Panc1 (cell line): ENCODE measurements at regions not wholly inside any gene's neighbourhood (a gene's known extent, or its start where the extent isn't known, plus 50 kb on each side); places are given as distances from the start of the nearest gene placed in this dataset.

Experiments
- ATAC-seq: fragments of 200-7000 bp; cut with Tn5 transposase; 2 replicates; pipeline ENCODE4 v1.9.1; 2020; ENCODE audit warnings: mild to moderate bottlenecking, moderate library complexity
- BruUV-seq: library from RNA; stranded (reverse); fragments of 400-500 nt; replicated peaks from 2 replicates; lab custom pipeline; 2021; lab: Mats Ljungman, UMichigan
- CTCF ChIA-PET: fragments of 300-600 bp; sonication (Branson Sonifier 250); formaldehyde crosslinking; loops from one replicate; lab custom pipeline; 2022; ENCODE audit warnings: antibody characterized with exemption; lab: Charles Lee
- POLR2A ChIA-PET: fragments of 300-600 bp; sonication (Branson Sonifier 250); formaldehyde crosslinking; loops from one replicate; lab custom pipeline; 2022; ENCODE audit warnings: antibody characterized with exemption; lab: Charles Lee
- DNase-seq: peaks from one replicate; pipeline ENCODE4 v3.0.0-alpha.2; 2010; ENCODE audit warnings: low read depth, low spot score
- H3K27ac ChIP-seq: 2 replicates; pipeline ENCODE4 v1.5.1; 2011; ENCODE audit warnings: mild to moderate bottlenecking, low read length, inconsistent platforms
- H3K27me3 ChIP-seq: fragments of 200-500 bp; sonication (Bioruptor generic); 2 replicates; pipeline ENCODE4 v1.6.0; 2014; ENCODE audit warnings: low read length, inconsistent platforms; ENCODE audit not compliant: control insufficient read depth, insufficient read depth
- H3K36me3 ChIP-seq: fragments of 200-500 bp; sonication (Bioruptor generic); 2 replicates; pipeline ENCODE4 v1.5.1; 2014; ENCODE audit warnings: inconsistent platforms, mild to moderate bottlenecking, low read length, moderate library complexity; ENCODE audit not compliant: control insufficient read depth, insufficient read depth
- H3K4me1 ChIP-seq: 2 replicates; pipeline ENCODE4 v1.5.1; 2011; ENCODE audit warnings: inconsistent platforms, mild to moderate bottlenecking, low read length, moderate library complexity; ENCODE audit not compliant: control insufficient read depth, insufficient read depth
- H3K4me3 ChIP-seq, 2 experiments: 2 replicates each; pipeline ENCODE4 v1.5.1; 2011 to 2012; ENCODE audit warnings: low read depth in 2 of 2, low read length in 2 of 2, mild to moderate bottlenecking in 2 of 2, inconsistent platforms in 1 of 2, moderate library complexity in 1 of 2
- H3K9me3 ChIP-seq: fragments of 200-500 bp; sonication (Bioruptor generic); 2 replicates; pipeline ENCODE4 v1.5.1; 2014; ENCODE audit warnings: low read depth, mild to moderate bottlenecking, inconsistent platforms, low read length, moderate library complexity; ENCODE audit not compliant: control insufficient read depth, insufficient read depth
- POLR2AphosphoS5 ChIP-seq: IDR thresholded peaks from 2 replicates; pipeline ENCODE4 v1.6.1; 2012; ENCODE audit warnings: mild to moderate bottlenecking, low read depth, low read length, moderate library complexity
- SIN3A ChIP-seq: IDR thresholded peaks from 2 replicates; pipeline ENCODE4 v1.6.1; 2012; ENCODE audit warnings: low read depth, mild to moderate bottlenecking, low read length, moderate library complexity, borderline replicate concordance; ENCODE audit not compliant: insufficient read depth
- TCF7L2 ChIP-seq: IDR thresholded peaks from 2 replicates; pipeline ENCODE4 v1.6.1; 2011; ENCODE audit warnings: mild to moderate bottlenecking, low read depth, low read length, inconsistent platforms
- in situ Hi-C: cut with HindIII; loops from 2 replicates; pipeline ENCODE4 v1.10.0; 2016; ENCODE audit warnings: low sequenced_read_pairs, low pct_unique_long_range_greater_than_20kb
- intact Hi-C: fragments of 100-400 bp; cut with micrococcal nuclease; formaldehyde crosslinking; loops from one replicate; pipeline ENCODE4 v1.10.0; 2022; ENCODE audit not compliant: unreplicated experiment
- TF ChIP-seq, protein P1 (sequence below), 2 experiments: IDR thresholded peaks; 2 replicates each; pipeline ENCODE4 v1.6.1; 2011 to 2012; ENCODE audit warnings: low read depth in 2 of 2, control low read depth in 1 of 2, low read length in 1 of 2, mild to moderate bottlenecking in 1 of 2, moderate library complexity in 1 of 2; ENCODE audit not compliant: insufficient read depth in 1 of 2
- TF ChIP-seq, protein P2 (sequence below): fragments of 450-650 bp; IDR thresholded peaks from 2 replicates; pipeline ENCODE4 v1.5.1; 2017; ENCODE audit warnings: mild to moderate bottlenecking

DNA sequence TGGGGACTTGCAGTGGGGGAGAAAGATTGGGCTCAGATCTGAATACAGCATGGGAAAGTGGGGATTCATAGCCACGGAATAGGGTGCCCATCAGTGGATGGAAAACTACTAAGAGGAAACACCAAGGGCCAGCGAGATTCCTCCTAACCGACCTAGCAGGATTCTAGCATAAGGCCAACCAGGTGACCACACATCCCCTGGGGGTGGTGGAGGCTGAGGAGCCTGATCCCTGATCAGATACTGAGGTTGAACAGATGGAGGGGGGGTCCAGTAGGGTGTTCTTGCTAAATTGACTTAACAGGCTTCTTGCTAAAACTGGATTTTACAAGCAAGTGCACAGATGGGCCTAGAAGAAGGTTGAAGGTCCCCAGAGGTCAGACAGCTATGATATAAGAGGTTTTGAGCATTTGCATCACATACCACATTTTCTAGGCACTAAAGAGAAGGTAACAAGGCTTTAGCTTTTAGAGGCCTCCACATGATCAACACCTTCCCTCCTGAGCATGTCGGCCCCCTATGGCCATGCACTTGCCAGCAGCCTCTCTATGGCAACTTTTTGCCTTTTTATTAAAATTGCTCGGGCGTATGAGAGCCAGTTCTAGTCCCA lies 69.1 kb upstream of the PUDP start:
- POLR2A ChIA-PET = no interaction called here
- ATAC-seq (no peak), DNase-seq (no peak)
- Histone ChIP-seq H3K27me3 (no peaks in the 10 kb centered on the region), H3K36me3 (no peaks in the 10 kb centered on the region), H3K27ac (no peak overlapping the region), H3K4me3 (no peak overlapping the region), H3K4me1 (no peaks in the 10 kb centered on the region), H3K9me3 (no peaks in the 10 kb centered on the region)
- no peak for TF ChIP-seq SIN3A
- TF ChIP-seq, protein P1, sequence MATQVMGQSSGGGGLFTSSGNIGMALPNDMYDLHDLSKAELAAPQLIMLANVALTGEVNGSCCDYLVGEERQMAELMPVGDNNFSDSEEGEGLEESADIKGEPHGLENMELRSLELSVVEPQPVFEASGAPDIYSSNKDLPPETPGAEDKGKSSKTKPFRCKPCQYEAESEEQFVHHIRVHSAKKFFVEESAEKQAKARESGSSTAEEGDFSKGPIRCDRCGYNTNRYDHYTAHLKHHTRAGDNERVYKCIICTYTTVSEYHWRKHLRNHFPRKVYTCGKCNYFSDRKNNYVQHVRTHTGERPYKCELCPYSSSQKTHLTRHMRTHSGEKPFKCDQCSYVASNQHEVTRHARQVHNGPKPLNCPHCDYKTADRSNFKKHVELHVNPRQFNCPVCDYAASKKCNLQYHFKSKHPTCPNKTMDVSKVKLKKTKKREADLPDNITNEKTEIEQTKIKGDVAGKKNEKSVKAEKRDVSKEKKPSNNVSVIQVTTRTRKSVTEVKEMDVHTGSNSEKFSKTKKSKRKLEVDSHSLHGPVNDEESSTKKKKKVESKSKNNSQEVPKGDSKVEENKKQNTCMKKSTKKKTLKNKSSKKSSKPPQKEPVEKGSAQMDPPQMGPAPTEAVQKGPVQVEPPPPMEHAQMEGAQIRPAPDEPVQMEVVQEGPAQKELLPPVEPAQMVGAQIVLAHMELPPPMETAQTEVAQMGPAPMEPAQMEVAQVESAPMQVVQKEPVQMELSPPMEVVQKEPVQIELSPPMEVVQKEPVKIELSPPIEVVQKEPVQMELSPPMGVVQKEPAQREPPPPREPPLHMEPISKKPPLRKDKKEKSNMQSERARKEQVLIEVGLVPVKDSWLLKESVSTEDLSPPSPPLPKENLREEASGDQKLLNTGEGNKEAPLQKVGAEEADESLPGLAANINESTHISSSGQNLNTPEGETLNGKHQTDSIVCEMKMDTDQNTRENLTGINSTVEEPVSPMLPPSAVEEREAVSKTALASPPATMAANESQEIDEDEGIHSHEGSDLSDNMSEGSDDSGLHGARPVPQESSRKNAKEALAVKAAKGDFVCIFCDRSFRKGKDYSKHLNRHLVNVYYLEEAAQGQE (IDR thresholded peaks at IDR 0.05; ENCODE audit: insufficient read depth in 1 of 2, low read depth in 2 of 2, low read length in 1 of 2) = no peak
- TF ChIP-seq, protein P2, sequence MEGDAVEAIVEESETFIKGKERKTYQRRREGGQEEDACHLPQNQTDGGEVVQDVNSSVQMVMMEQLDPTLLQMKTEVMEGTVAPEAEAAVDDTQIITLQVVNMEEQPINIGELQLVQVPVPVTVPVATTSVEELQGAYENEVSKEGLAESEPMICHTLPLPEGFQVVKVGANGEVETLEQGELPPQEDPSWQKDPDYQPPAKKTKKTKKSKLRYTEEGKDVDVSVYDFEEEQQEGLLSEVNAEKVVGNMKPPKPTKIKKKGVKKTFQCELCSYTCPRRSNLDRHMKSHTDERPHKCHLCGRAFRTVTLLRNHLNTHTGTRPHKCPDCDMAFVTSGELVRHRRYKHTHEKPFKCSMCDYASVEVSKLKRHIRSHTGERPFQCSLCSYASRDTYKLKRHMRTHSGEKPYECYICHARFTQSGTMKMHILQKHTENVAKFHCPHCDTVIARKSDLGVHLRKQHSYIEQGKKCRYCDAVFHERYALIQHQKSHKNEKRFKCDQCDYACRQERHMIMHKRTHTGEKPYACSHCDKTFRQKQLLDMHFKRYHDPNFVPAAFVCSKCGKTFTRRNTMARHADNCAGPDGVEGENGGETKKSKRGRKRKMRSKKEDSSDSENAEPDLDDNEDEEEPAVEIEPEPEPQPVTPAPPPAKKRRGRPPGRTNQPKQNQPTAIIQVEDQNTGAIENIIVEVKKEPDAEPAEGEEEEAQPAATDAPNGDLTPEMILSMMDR = no peak
- no peak for TF ChIP-seq POLR2AphosphoS5
- no peak for TF ChIP-seq TCF7L2
- in situ Hi-C loops = no loop called here
- no TSS peak for BruUV-seq
- intact Hi-C loops = no loop called here
- CTCF ChIA-PET = no interaction called here

DNA sequence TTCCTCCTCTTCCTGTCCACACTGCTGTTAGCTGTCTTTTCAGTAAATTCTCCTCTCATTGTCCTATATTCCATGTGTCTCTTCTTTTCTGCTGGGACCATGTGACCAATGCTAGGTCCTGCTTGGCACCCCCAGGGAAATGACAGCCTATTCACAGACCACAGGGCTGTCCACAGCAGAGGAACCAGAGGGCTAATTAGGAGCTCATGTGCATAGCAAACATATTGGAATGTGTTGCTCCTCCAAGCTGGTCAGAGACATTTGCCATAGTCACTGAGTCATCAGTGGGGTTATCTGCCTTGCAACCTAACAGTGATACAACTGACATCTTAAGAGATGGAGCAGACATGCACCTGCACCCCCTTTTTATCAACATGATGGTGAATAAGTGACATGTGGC lies 67.9 kb upstream of the PUDP start:
- in situ Hi-C loops = no loop called here
- CTCF ChIA-PET = no interaction called here
- intact Hi-C loops = no loop called here

More for the DNA sequence above, 67.9 kb upstream of the PUDP start:
- TF ChIP-seq TCF7L2 (no peak), POLR2AphosphoS5 (no peak), SIN3A (no peak)
- TF ChIP-seq, protein P1 (IDR thresholded peaks at IDR 0.05; ENCODE audit: insufficient read depth in 1 of 2, low read depth in 2 of 2, low read length in 1 of 2) = no peak
- TF ChIP-seq, protein P2 = no peak
- Histone ChIP-seq H3K4me3 (no peak overlapping the region), H3K4me1 (no peaks in the 10 kb centered on the region), H3K36me3 (no peaks in the 10 kb centered on the region), H3K27ac (no peak overlapping the region), H3K27me3 (no peaks in the 10 kb centered on the region), H3K9me3 (no peaks in the 10 kb centered on the region)
- no TSS peak for BruUV-seq
- DNase-seq = no peak
- POLR2A ChIA-PET = no interaction called here
- no peak for ATAC-seq
